H9 (cell line): ENCODE measurements at regions not wholly inside any gene's neighbourhood (a gene's known extent, or its start where the extent isn't known, plus 50 kb on each side); places are given as distances from the start of the nearest gene placed in this dataset.

Experiments used
- DNase-seq: peaks from one replicate; pipeline ENCODE4 v3.0.0-alpha.2; 2017
- H2AFZ ChIP-seq: one replicate; pipeline ENCODE4 v1.6.1; 2013; ENCODE audit warnings: mild to moderate bottlenecking, low read length, control low read depth, moderate library complexity
- H2AK5ac ChIP-seq: 2 replicates; pipeline ENCODE4 v1.6.1; 2013; ENCODE audit warnings: low read length, control low read depth, mixed read lengths; ENCODE audit not compliant: insufficient read length
- H2BK120ac ChIP-seq: one replicate; pipeline ENCODE4 v1.6.1; 2013; ENCODE audit warnings: low read depth, mild to moderate bottlenecking, low read length, control low read depth, inconsistent platforms; ENCODE audit not compliant: poor library complexity, severe bottlenecking
- H2BK12ac ChIP-seq: 2 replicates; pipeline ENCODE4 v1.6.1; 2013; ENCODE audit warnings: low read length, control low read depth, mixed read lengths, low read depth; ENCODE audit not compliant: insufficient read length
- H2BK15ac ChIP-seq: 2 replicates; pipeline ENCODE4 v1.6.1; 2013; ENCODE audit warnings: low read depth, low read length, control low read depth
- H2BK20ac ChIP-seq: one replicate; pipeline ENCODE4 v1.6.1; 2013; ENCODE audit warnings: low read depth, mild to moderate bottlenecking, low read length, control low read depth, inconsistent platforms; ENCODE audit not compliant: poor library complexity, severe bottlenecking
- H2BK5ac ChIP-seq: 2 replicates; pipeline ENCODE4 v1.6.1; 2013; ENCODE audit warnings: low read length, control low read depth, mixed read lengths; ENCODE audit not compliant: insufficient read length
- H3K14ac ChIP-seq: 2 replicates; pipeline ENCODE4 v1.6.1; 2013; ENCODE audit warnings: low read length, control low read depth; ENCODE audit not compliant: insufficient read depth
- H3K18ac ChIP-seq: 2 replicates; pipeline ENCODE4 v1.6.1; 2013; ENCODE audit warnings: low read depth, mild to moderate bottlenecking, mixed read lengths, low read length, control low read depth; ENCODE audit not compliant: insufficient read length
- H3K23ac ChIP-seq: 2 replicates; pipeline ENCODE4 v1.6.1; 2013; ENCODE audit warnings: low read length, control low read depth, mixed read lengths, low read depth; ENCODE audit not compliant: insufficient read length
- H3K23me2 ChIP-seq: 2 replicates; pipeline ENCODE4 v1.6.1; 2013; ENCODE audit warnings: low read depth, mild to moderate bottlenecking, mixed read lengths, low read length, control low read depth; ENCODE audit not compliant: insufficient read length, poor library complexity, severe bottlenecking
- H3K27ac ChIP-seq: 2 replicates; pipeline ENCODE4 v1.5.1; 2013; ENCODE audit warnings: low read length, control low read depth, mixed read lengths, low read depth; ENCODE audit not compliant: insufficient read length
- H3K27me3 ChIP-seq: 2 replicates; pipeline ENCODE4 v1.6.1; 2013; ENCODE audit warnings: low read length, control low read depth, inconsistent platforms; ENCODE audit not compliant: insufficient read depth
- H3K4ac ChIP-seq: 2 replicates; pipeline ENCODE4 v1.6.1; 2013; ENCODE audit warnings: low read depth, mild to moderate bottlenecking, control low read depth, inconsistent platforms, low read length, moderate library complexity
- H3K4me1 ChIP-seq: 2 replicates; pipeline ENCODE4 v1.6.1; 2013; ENCODE audit warnings: low read length, control low read depth, inconsistent platforms; ENCODE audit not compliant: insufficient read depth
- H3K4me2 ChIP-seq: 2 replicates; pipeline ENCODE4 v1.6.1; 2013; ENCODE audit warnings: low read length, control low read depth, mixed read lengths; ENCODE audit not compliant: insufficient read length, insufficient read depth
- H3K56ac ChIP-seq: 2 replicates; pipeline ENCODE4 v1.6.1; 2013; ENCODE audit warnings: low read depth, mild to moderate bottlenecking, mixed read lengths, low read length, control low read depth; ENCODE audit not compliant: insufficient read length
- H3K79me1 ChIP-seq: 2 replicates; pipeline ENCODE4 v1.6.1; 2013; ENCODE audit warnings: low read depth, mild to moderate bottlenecking, moderate library complexity, low read length, control low read depth, inconsistent platforms; ENCODE audit not compliant: insufficient read depth, poor library complexity, severe bottlenecking
- H3K79me2 ChIP-seq: 2 replicates; pipeline ENCODE4 v1.6.1; 2013; ENCODE audit warnings: low read length, control low read depth, inconsistent platforms; ENCODE audit not compliant: insufficient read depth
- H3K9ac ChIP-seq: 2 replicates; pipeline ENCODE4 v1.6.1; 2013; ENCODE audit warnings: low read length, control low read depth, mixed read lengths; ENCODE audit not compliant: insufficient read length; ENCODE audit errors: extremely low read depth
- H3K9me3 ChIP-seq: one replicate; pipeline ENCODE4 v1.6.1; 2013; ENCODE audit warnings: low read depth, low read length, inconsistent platforms; ENCODE audit not compliant: control insufficient read depth
- H3T11ph ChIP-seq: one replicate; pipeline ENCODE4 v1.6.1; 2013; ENCODE audit warnings: mild to moderate bottlenecking, low read length, control low read depth, inconsistent platforms
- H4K20me1 ChIP-seq: one replicate; pipeline ENCODE4 v1.6.1; 2013; ENCODE audit not compliant: control insufficient read depth, insufficient read length, insufficient read depth
- H4K5ac ChIP-seq: 2 replicates; pipeline ENCODE4 v1.6.1; 2013; ENCODE audit warnings: low read depth, mild to moderate bottlenecking, mixed read lengths, low read length, control low read depth; ENCODE audit not compliant: insufficient read length
- H4K8ac ChIP-seq: replicated peaks from 2 replicates; pipeline ENCODE4 v1.6.1; 2013; ENCODE audit warnings: low read length, control low read depth, mixed read lengths, low read depth; ENCODE audit not compliant: insufficient read length
- H4K91ac ChIP-seq: 2 replicates; pipeline ENCODE4 v1.6.1; 2013; ENCODE audit warnings: low read depth, mild to moderate bottlenecking, moderate library complexity, mixed read lengths, low read length, control low read depth; ENCODE audit not compliant: insufficient read length
- H3K27ac Mint-ChIP-seq, 3 experiments: 2 replicates in 2 of 3; 3 replicates in 1 of 3; pipeline ENCODE4 v1.8.0; 2020 to 2021; ENCODE audit warnings: mixed read lengths in 3 of 3, mild to moderate bottlenecking in 1 of 3, moderate library complexity in 1 of 3
- H3K27me3 Mint-ChIP-seq: 2 replicates; pipeline ENCODE4 v1.8.0; 2021; ENCODE audit warnings: low read depth, mild to moderate bottlenecking, moderate library complexity, mixed read lengths
- H3K36me3 Mint-ChIP-seq, 3 experiments: 2 replicates in 2 of 3; 3 replicates in 1 of 3; pipeline ENCODE4 v1.8.0; 2020 to 2021; ENCODE audit warnings: low read depth in 3 of 3, mixed read lengths in 3 of 3; ENCODE audit not compliant: insufficient read depth in 1 of 3
- H3K4me1 Mint-ChIP-seq, 2 experiments: 2 replicates each; pipeline ENCODE4 v1.8.0; 2020; ENCODE audit warnings: mixed read lengths in 2 of 2
- H3K4me3 Mint-ChIP-seq, 2 experiments: 2 replicates in 1 of 2; 3 replicates in 1 of 2; pipeline ENCODE4 v1.8.0; 2020 to 2021; ENCODE audit warnings: mild to moderate bottlenecking in 2 of 2, mixed read lengths in 2 of 2, moderate library complexity in 1 of 2
- H3K9me3 Mint-ChIP-seq, 2 experiments: 2 replicates in 1 of 2; 3 replicates in 1 of 2; pipeline ENCODE4 v1.8.0; 2020; ENCODE audit warnings: mild to moderate bottlenecking in 2 of 2, mixed read lengths in 2 of 2, moderate library complexity in 1 of 2
- WGBS: extraction: QIAGEN DNeasy Blood & Tissue Kit; methylation state at CpG from one replicate; pipeline ENCODE4 v1.1.7; 2013; ENCODE audit warnings: missing lambda C conversion rate, low lambda C conversion rate, mixed read lengths; ENCODE audit not compliant: insufficient read length; ENCODE audit errors: extremely low coverage; 5-methylcytosine and 5-hydroxymethylcytosine counted together
- TF ChIP-seq, protein P1 (sequence below): fragments of 200-600 bp; sonication (generic); conservative IDR thresholded peaks from 3 replicates; pipeline ENCODE4 v1.8.0; 2021; ENCODE audit warnings: antibody characterized with exemption, mild to moderate bottlenecking

DNA sequence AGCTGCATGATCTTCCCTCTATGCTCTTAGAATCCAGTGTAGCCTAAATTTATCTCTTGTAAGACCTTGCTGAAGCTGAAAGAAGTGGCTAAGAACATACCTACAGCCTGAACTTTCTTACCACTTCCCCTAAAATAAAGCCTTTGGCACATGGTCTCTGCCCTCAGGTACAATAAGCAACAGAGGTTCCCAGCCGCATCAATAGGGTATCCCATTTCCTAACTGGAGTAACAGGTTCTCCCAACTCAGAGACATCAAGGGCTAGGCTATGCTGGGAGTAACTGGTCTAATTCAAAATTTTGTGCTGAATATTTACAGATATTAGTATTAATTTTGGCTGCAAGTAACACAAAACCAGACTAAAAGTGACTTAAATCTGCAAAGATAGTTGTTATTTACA, 335.8 kb upstream of the TRPC7 start:
- H3K4me3 Mint-ChIP-seq = no peak overlapping the region
- H2AFZ ChIP-seq = no peak overlapping the region

More for the DNA sequence above, 335.8 kb upstream of the TRPC7 start:
- Histone ChIP-seq H3K18ac (no peak overlapping the region), H3K23ac (no peak overlapping the region), H3K23me2 (no peaks in the 10 kb centered on the region), H2BK120ac (no peak overlapping the region), H3K9ac (no peak overlapping the region), H3K27me3 (no peaks in the 10 kb centered on the region), H3K4ac (no peak overlapping the region), H4K20me1 (no peaks in the 10 kb centered on the region), H4K8ac (no peak overlapping the region), H2AK5ac (no peak overlapping the region), H3K56ac (no peak overlapping the region), H3T11ph (no peak overlapping the region), H3K79me1 (no peaks in the 10 kb centered on the region), H2BK12ac (no peak overlapping the region), H3K27ac (no peak overlapping the region), H3K9me3 (no peaks in the 10 kb centered on the region), H2BK20ac (no peak overlapping the region), H3K14ac (no peak overlapping the region), H2BK15ac (no peak overlapping the region), H4K91ac (no peak overlapping the region), H3K79me2 (no peaks in the 10 kb centered on the region), H3K4me1 (peaks cover 4% of the 10 kb centered on the region; the same call in 1 of the 2 replicates), H3K4me2 (no peak overlapping the region), H2BK5ac (no peak overlapping the region), H4K5ac (no peak overlapping the region)
- TF ChIP-seq, protein P1, sequence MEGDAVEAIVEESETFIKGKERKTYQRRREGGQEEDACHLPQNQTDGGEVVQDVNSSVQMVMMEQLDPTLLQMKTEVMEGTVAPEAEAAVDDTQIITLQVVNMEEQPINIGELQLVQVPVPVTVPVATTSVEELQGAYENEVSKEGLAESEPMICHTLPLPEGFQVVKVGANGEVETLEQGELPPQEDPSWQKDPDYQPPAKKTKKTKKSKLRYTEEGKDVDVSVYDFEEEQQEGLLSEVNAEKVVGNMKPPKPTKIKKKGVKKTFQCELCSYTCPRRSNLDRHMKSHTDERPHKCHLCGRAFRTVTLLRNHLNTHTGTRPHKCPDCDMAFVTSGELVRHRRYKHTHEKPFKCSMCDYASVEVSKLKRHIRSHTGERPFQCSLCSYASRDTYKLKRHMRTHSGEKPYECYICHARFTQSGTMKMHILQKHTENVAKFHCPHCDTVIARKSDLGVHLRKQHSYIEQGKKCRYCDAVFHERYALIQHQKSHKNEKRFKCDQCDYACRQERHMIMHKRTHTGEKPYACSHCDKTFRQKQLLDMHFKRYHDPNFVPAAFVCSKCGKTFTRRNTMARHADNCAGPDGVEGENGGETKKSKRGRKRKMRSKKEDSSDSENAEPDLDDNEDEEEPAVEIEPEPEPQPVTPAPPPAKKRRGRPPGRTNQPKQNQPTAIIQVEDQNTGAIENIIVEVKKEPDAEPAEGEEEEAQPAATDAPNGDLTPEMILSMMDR = no peak
- DNase-seq = no peak
- Mint-ChIP-seq H3K27me3 (no peaks in the 10 kb centered on the region), H3K9me3 (no peaks in the 10 kb centered on the region), H3K27ac (no peak overlapping the region), H3K4me1 (peaks cover 12 to 14% of the 10 kb centered on the region in 2 experiments), H3K36me3 (no peaks in the 10 kb centered on the region)
- no CpG with 5 or more reads among the region's 1 CpG for WGBS
